Stimulated activated naive B cell treated with anti-CD40 and anti-IgM and Interleukin-4, amounts not matched to agents 10 μg/mL and 1 μg/mL and 100 μg/mL, for 72 hours (primary cell): ENCODE measurements at regions not wholly inside any gene's neighbourhood (a gene's known extent, or its start where the extent isn't known, plus 50 kb on each side); places are given as distances from the start of the nearest gene placed in this dataset.

Experiments used
- ATAC-seq, 2 donors: fragments of 150-1000 bp; cut with Tn5 transposase; replicated peaks; 2 replicates each; pipeline ENCODE4 v1.10.0; 2021; ENCODE audit warnings: moderate library complexity in 1 of 2
- DNase-seq: peaks from one replicate; pipeline ENCODE4 v3.0.0; 2021
- H3K27ac Mint-ChIP-seq: one replicate; pipeline ENCODE4 v1.8.0; 2022; ENCODE audit warnings: mild to moderate bottlenecking, mixed read lengths
- H3K27me3 Mint-ChIP-seq, 2 donors: one replicate each; pipeline ENCODE4 v1.8.0; 2022; ENCODE audit warnings: mixed read lengths in 2 of 2
- H3K36me3 Mint-ChIP-seq, 2 donors: one replicate each; pipeline ENCODE4 v1.8.0; 2022; ENCODE audit warnings: mixed read lengths in 2 of 2, mild to moderate bottlenecking in 1 of 2
- H3K4me1 Mint-ChIP-seq, 2 donors: one replicate each; pipeline ENCODE4 v1.8.0; 2022; ENCODE audit warnings: mixed read lengths in 2 of 2, mild to moderate bottlenecking in 1 of 2
- H3K4me3 Mint-ChIP-seq, 2 donors: one replicate each; pipeline ENCODE4 v1.8.0; 2022; ENCODE audit warnings: mild to moderate bottlenecking in 2 of 2, mixed read lengths in 2 of 2, moderate library complexity in 1 of 2
- H3K9me3 Mint-ChIP-seq, 2 donors: one replicate each; pipeline ENCODE4 v1.8.0; 2022; ENCODE audit warnings: mixed read lengths in 2 of 2, mild to moderate bottlenecking in 1 of 2

DNA sequence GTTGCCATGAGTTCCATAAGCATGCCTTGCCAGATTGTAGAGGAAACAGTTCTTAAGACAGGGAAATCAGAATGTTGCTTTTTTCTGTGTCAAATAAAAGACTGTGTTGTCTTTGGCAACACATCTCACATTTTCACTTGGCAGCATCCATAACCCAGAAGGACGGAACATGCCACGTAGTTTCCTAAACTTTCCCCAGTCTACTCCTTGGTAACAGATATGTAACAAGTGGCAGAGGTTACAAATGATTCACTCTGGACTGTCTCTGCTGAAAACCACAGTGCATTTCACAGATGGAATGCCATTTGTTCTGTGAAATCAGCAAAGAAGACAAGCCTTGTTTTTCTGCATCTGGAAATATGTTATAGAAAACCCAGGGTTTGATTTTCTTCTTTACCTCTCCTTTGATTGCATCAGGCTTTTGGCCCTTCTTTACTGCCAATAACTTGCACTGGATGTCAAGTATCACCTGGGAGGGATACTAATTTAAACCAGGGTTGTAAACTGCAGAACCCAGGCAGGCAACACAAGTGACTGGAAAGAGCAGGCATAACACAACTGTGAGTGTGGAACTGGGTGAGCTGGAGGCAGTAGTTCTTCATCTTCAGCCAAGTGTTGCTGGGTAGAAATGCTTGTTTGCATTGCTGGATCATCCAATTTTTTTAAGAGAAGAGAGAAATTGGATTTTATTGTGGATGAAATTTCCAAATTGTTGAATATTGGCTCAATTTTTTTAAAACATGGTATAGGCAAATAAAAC, 124.4 kb upstream of the FOXB1 start:
- Mint-ChIP-seq H3K36me3 (no peaks in the 10 kb centered on the region), H3K4me1 (no peaks in the 10 kb centered on the region), H3K27me3 (peaks cover 26 to 35% of the 10 kb centered on the region in 2 donors), H3K27ac (no peak overlapping the region), H3K9me3 (no peaks in the 10 kb centered on the region), H3K4me3 (no peak overlapping the region)
- ATAC-seq, result no peak
- no peak for DNase-seq

GRCh38 chr15:59876140-59876539, 128.0 kb upstream of the FOXB1 start:
- ATAC-seq (no peak), DNase-seq (no peak)
- Mint-ChIP-seq H3K27ac (no peak overlapping the region), H3K9me3 (no peaks in the 10 kb centered on the region), H3K4me1 (no peaks in the 10 kb centered on the region), H3K36me3 (no peaks in the 10 kb centered on the region), H3K4me3 (no peak overlapping the region), H3K27me3 (peaks cover 22 to 27% of the 10 kb centered on the region in 2 donors)

GRCh38 chr15:59873644-59874272, 130.4 kb upstream of the FOXB1 start:
- ATAC-seq, result no peak
- H3K9me3 Mint-ChIP-seq, result no peaks in the 10 kb centered on the region
- no peak for DNase-seq
- H3K4me1 Mint-ChIP-seq, result no peaks in the 10 kb centered on the region
- H3K36me3 Mint-ChIP-seq, result no peaks in the 10 kb centered on the region
- no peak overlapping the region for H3K4me3 Mint-ChIP-seq
- H3K27me3 Mint-ChIP-seq, result peaks cover 16 to 17% of the 10 kb centered on the region in 2 donors
- no peak overlapping the region for H3K27ac Mint-ChIP-seq

- Mint-ChIP-seq H3K27ac (no peak overlapping the region), H3K27me3 (peaks cover 10 to 24% of the 10 kb centered on the region in 2 donors), H3K4me1 (no peaks in the 10 kb centered on the region), H3K4me3 (no peak overlapping the region), H3K9me3 (no peaks in the 10 kb centered on the region), H3K36me3 (no peaks in the 10 kb centered on the region)
- ATAC-seq, result no peak
- DNase-seq, result no peak
Observed at GRCh38 chr15:59867086-59867855, 136.8 kb upstream of the FOXB1 start.

- no peaks in the 10 kb centered on the region for H3K4me1 Mint-ChIP-seq
- no peaks in the 10 kb centered on the region for H3K9me3 Mint-ChIP-seq
- DNase-seq (no peak), ATAC-seq (no peak)
- no peak overlapping the region for H3K27ac Mint-ChIP-seq
- no peak overlapping the region for H3K4me3 Mint-ChIP-seq
- H3K36me3 Mint-ChIP-seq, result no peaks in the 10 kb centered on the region
- peaks cover 10 to 24% of the 10 kb centered on the region in 2 donors for H3K27me3 Mint-ChIP-seq
Observed at GRCh38 chr15:59866642-59867041, 137.5 kb upstream of the FOXB1 start.

DNA sequence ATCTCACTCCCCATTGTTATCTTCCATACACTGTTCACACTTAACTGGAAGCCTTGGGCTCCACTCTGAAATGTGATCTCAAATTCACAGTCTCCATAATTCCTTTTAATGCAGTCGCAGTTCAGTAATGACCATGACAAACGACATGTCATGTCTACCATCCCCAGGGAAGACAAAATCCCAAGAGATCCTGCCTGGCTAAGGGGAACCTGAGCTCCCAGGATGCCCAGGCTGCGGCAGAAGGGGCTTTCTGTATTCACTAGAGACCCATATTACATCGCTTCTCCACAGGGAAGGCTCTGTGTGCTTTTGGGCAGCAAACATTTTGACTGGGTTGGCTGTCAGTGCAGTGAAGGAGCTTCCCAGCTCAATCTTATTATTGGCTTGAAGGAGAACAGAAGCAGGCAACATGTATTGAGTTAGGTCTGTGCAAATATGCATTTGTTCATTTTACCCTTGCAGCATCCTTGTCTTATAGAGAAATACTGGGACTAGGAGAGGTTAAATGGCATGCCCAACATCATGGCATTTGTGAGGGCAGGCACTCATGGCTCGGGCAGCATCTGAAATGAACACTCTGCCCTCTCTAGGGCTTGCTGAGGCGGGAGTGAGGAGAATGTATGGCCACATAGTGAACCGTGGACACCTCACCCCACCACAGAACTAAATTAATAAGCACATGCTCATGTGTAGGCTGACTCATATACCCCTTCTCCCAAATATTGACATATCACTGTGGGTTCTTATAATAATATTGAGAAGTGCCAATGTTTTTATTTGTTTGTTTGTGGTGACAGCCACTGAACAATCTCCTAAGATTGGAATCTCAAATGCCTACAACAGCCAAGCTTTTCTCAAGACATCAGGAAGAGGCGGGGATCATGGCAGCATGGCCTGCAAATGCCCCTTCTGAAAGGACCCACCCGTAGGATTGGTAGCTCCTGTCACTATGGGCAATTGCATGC, 141.6 kb upstream of the FOXB1 start:
- DNase-seq (no peak), ATAC-seq (no peak)
- no peaks in the 10 kb centered on the region for H3K36me3 Mint-ChIP-seq
- no peak overlapping the region for H3K27ac Mint-ChIP-seq
- H3K27me3 Mint-ChIP-seq, result peaks cover 10 to 16% of the 10 kb centered on the region in 2 donors
- no peak overlapping the region for H3K4me3 Mint-ChIP-seq
- H3K4me1 Mint-ChIP-seq, result no peaks in the 10 kb centered on the region
- H3K9me3 Mint-ChIP-seq, result no peaks in the 10 kb centered on the region

GRCh38 chr15:59847968-59848367, 156.1 kb upstream of the FOXB1 start:
- DNase-seq (no peak), ATAC-seq (no peak)
- H3K4me1 Mint-ChIP-seq, result no peaks in the 10 kb centered on the region
- no peaks in the 10 kb centered on the region for H3K36me3 Mint-ChIP-seq
- no peak overlapping the region for H3K4me3 Mint-ChIP-seq
- no peak overlapping the region for H3K27ac Mint-ChIP-seq
- peaks cover 5 to 13% of the 10 kb centered on the region in 2 donors for H3K27me3 Mint-ChIP-seq
- no peaks in the 10 kb centered on the region for H3K9me3 Mint-ChIP-seq

- H3K27ac Mint-ChIP-seq, result no peak overlapping the region
- H3K4me1 Mint-ChIP-seq, result no peaks in the 10 kb centered on the region
- H3K9me3 Mint-ChIP-seq, result peaks cover 0 to 3% of the 10 kb centered on the region in 2 donors
- H3K4me3 Mint-ChIP-seq, result no peak overlapping the region
- no peaks in the 10 kb centered on the region for H3K36me3 Mint-ChIP-seq
- H3K27me3 Mint-ChIP-seq, result peaks cover 7 to 19% of the 10 kb centered on the region in 2 donors
- DNase-seq, result no peak
- ATAC-seq, result no peak
Observed at GRCh38 chr15:59845942-59846499, 156.9 kb upstream of the BNIP2 start.

GRCh38 chr15:59843609-59844008, 154.5 kb upstream of the BNIP2 start:
- Mint-ChIP-seq H3K4me3 (no peak overlapping the region), H3K27ac (no peak overlapping the region), H3K27me3 (peaks cover 7 to 22% of the 10 kb centered on the region in 2 donors), H3K36me3 (no peaks in the 10 kb centered on the region), H3K9me3 (peaks cover 0 to 3% of the 10 kb centered on the region in 2 donors), H3K4me1 (no peaks in the 10 kb centered on the region)
- DNase-seq (no peak), ATAC-seq (no peak)

DNA sequence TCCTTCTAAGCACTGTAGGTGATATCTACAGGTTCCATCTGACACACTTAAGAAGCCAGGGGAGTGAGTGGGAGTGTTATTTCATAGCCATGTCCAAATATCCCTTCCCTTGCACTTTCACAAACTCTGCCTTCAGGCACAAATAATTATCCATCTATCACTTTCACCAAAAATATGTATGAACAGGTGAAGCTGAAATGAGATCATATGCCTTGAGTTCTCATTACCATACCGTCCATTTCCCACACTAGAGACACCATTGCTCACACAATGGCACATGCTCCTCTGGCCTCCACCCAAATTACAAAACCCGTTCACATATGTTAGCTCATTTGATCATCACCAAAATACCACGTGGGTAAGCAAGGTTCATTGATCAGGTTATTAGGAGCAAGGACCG, 151.9 kb upstream of the BNIP2 start:
- no peak for DNase-seq
- Mint-ChIP-seq H3K27ac (no peak overlapping the region), H3K36me3 (no peaks in the 10 kb centered on the region), H3K27me3 (peaks cover 15 to 30% of the 10 kb centered on the region in 2 donors), H3K4me1 (no peaks in the 10 kb centered on the region), H3K4me3 (no peak overlapping the region), H3K9me3 (peaks cover 0 to 3% of the 10 kb centered on the region in 2 donors)
- ATAC-seq, result no peak

DNA sequence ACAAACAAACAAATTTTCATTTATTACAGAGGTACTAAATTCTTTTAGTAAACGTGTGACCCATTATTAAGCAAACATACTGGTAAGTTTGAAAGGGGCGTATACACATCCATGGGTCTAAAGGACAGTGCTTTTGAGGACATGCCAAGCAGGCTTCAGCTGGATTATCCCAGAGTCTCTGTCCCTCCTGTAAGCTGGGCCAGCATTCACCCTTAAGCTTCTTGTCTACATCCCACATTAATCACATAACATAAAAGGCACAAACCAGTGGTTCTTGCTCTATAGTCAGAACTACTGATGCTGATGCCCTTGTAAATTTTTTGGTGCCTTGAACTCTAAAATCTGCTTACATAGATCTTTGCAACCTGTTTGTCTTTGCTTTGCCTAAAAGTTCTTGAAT, 150.8 kb upstream of the BNIP2 start:
- Mint-ChIP-seq H3K9me3 (peaks cover 0 to 3% of the 10 kb centered on the region in 2 donors), H3K27me3 (peaks cover 15 to 31% of the 10 kb centered on the region in 2 donors), H3K27ac (no peak overlapping the region), H3K36me3 (no peaks in the 10 kb centered on the region), H3K4me1 (no peaks in the 10 kb centered on the region), H3K4me3 (no peak overlapping the region)
- DNase-seq (no peak), ATAC-seq (no peak)

GRCh38 chr15:59838900-59839299, 149.8 kb upstream of the BNIP2 start:
- no peak overlapping the region for H3K4me3 Mint-ChIP-seq
- peaks cover 15 to 36% of the 10 kb centered on the region in 2 donors for H3K27me3 Mint-ChIP-seq
- H3K4me1 Mint-ChIP-seq, result no peaks in the 10 kb centered on the region
- H3K9me3 Mint-ChIP-seq, result peaks cover 0 to 3% of the 10 kb centered on the region in 2 donors
- H3K27ac Mint-ChIP-seq, result no peak overlapping the region
- ATAC-seq, result no peak
- no peak for DNase-seq
- no peaks in the 10 kb centered on the region for H3K36me3 Mint-ChIP-seq

GRCh38 chr15:59835776-59836175, 146.7 kb upstream of the BNIP2 start:
- H3K27me3 Mint-ChIP-seq, result peaks cover 11 to 30% of the 10 kb centered on the region in 2 donors
- no peaks in the 10 kb centered on the region for H3K4me1 Mint-ChIP-seq
- H3K27ac Mint-ChIP-seq, result no peak overlapping the region
- DNase-seq, result no peak
- H3K36me3 Mint-ChIP-seq, result no peaks in the 10 kb centered on the region
- no peak for ATAC-seq
- no peaks in the 10 kb centered on the region for H3K9me3 Mint-ChIP-seq
- no peak overlapping the region for H3K4me3 Mint-ChIP-seq
